HFFc6 (cell line): ENCODE measurements at regions not wholly inside any gene's neighbourhood (a gene's known extent, or its start where the extent isn't known, plus 50 kb on each side); places are given as distances from the start of the nearest gene placed in this dataset.
"Not testable (repeated sequence)": the region's sequence is repeated elsewhere in the genome, so short reads cannot be mapped to it uniquely, and the experiment has no call there.

Experiments
- DNase-seq: peaks from one replicate; pipeline ENCODE4 v3.0.0-alpha.2; 2018
- H3K27ac Mint-ChIP-seq: 2 replicates; pipeline ENCODE4 v1.8.0; 2020; ENCODE audit warnings: mild to moderate bottlenecking, mixed read lengths
- H3K27me3 Mint-ChIP-seq: 2 replicates; pipeline ENCODE4 v1.8.0; 2021; ENCODE audit warnings: mild to moderate bottlenecking, moderate library complexity, mixed read lengths; ENCODE audit not compliant: insufficient read depth
- H3K36me3 Mint-ChIP-seq: 2 replicates; pipeline ENCODE4 v1.8.0; 2021; ENCODE audit warnings: low read depth, mixed read lengths
- H3K4me1 Mint-ChIP-seq: 2 replicates; pipeline ENCODE4 v1.8.0; 2020; ENCODE audit warnings: low read depth, mixed read lengths
- H3K4me3 Mint-ChIP-seq: 2 replicates; pipeline ENCODE4 v1.8.0; 2020; ENCODE audit warnings: mild to moderate bottlenecking, moderate library complexity, mixed read lengths
- H3K9me3 Mint-ChIP-seq: 2 replicates; pipeline ENCODE4 v1.8.0; 2020; ENCODE audit warnings: mild to moderate bottlenecking, mixed read lengths
- CTCF ChIP-seq: fragments of 200-600 bp; sonication (generic); IDR thresholded peaks from 2 replicates; pipeline ENCODE4 v1.5.0; 2021; ENCODE audit warnings: antibody characterized with exemption, mild to moderate bottlenecking

DNA sequence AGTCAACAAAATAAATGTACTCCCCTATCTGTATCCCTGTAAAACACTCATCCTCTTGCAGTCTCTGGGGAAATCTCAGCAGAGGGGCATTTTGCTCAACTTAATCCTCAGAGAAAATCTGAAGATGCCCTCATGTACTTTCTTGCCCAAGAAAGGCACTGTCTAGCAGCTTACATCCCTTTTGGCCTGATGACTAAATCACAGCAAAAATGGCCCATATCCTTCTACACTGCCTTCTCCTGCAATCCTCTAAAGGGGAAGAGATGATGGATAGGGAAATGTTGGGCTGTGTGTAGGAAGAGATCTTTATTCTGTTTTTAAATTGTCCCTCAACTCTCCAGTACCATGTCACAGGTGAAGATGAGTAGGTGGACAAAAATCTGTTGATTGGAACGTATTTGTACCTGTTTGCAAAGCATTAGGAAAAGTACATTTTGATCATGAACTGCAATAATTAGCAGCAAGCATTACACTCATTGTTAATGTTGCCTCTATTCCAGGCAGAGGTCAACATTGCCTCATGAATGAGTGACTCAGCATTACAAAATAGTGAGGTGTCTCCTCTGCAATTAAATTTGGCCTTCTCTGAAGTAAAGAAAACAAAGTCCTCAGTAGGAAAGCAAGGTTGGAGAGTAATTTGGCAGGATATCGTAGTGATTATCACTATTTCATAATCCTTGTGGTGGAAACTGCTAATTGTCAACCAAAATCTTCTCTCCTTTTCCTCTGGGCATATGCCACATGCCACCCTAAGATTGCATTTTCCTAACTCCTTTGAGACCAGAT lies 172.4 kb upstream of the CAND1 start:
- DNase-seq = no peak
- no peak for TF ChIP-seq CTCF
- Mint-ChIP-seq H3K27ac (no peak overlapping the region), H3K36me3 (no peaks in the 10 kb centered on the region), H3K4me1 (no peaks in the 10 kb centered on the region), H3K9me3 (peaks cover 7% of the 10 kb centered on the region), H3K4me3 (no peak overlapping the region), H3K27me3 (peaks cover 1% of the 10 kb centered on the region)

DNA sequence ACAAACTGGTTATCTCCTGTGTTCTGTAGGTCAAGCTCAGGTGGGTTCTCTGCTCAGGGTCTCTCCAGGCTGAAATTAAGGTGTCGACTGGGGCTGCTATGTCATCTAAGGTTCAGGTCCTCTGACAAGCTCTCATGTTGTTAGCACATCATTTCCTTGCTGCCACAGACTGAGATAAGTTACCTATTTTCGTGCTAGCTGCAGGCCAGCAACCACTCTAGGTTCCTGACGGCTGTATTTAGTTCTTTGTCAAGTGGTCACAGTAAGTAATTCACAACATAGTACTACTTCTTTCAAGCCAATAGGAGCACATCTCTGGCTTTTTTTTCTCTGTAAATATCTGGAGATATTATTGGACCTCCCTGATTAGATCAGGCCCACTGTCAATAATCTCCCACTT lies 169.3 kb upstream of the CAND1 start:
- DNase-seq = no peak
- Mint-ChIP-seq H3K27ac (no peak overlapping the region), H3K36me3 (no peaks in the 10 kb centered on the region), H3K27me3 (peaks cover 2% of the 10 kb centered on the region), H3K4me3 (no peak overlapping the region), H3K4me1 (no peaks in the 10 kb centered on the region), H3K9me3 (peaks cover 3% of the 10 kb centered on the region; the same call in 1 of the 2 replicates)
- TF ChIP-seq CTCF = no peak

DNA sequence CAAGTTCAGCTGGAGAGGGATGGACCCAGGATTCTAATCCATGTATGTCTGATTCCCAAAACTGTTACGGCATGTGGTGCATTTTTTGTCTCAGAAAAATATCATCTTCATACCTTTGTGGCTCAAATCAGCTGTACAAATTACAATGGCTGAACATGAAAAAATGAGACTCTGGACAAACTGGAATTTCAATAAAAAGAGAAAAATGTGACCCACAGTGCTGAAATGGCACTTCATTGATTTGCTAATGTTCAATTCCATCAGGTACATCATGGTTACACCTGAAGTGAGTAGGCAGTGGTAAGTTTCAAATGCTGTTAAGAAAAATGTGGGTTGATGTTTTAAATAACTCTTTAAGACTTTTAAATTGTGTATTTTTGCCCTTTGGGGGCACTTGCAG lies 165.6 kb upstream of the CAND1 start:
- Mint-ChIP-seq H3K36me3 (no peaks in the 10 kb centered on the region; the same call in 1 of the 2 replicates), H3K4me3 (no peak overlapping the region), H3K27me3 (peaks cover 2% of the 10 kb centered on the region), H3K27ac (no peak overlapping the region), H3K4me1 (no peaks in the 10 kb centered on the region), H3K9me3 (peaks cover 30% of the 10 kb centered on the region)
- TF ChIP-seq CTCF = no peak
- DNase-seq = no peak

DNA sequence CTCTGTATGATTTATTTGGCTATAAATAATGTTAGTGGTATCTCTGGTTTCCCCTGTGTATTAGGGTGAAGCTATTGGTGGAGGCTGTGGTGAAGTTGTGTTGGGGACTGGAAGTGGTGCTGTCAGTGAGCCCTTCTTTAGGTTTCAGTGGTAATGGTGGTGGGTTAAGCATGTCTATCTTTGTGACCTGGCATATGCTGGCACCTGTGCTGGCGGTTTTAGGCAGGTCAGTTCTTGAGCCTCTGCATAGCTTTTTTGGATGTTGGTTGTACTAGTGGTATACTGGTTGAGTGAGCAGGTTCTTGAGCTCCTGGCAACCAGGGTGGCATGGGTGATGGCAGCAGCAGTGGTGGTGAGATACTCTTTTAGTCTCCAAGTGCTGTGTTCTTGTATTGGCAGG lies 161.9 kb upstream of the CAND1 start:
- no peak overlapping the region for H3K4me3 Mint-ChIP-seq
- no peak for TF ChIP-seq CTCF
- no peak overlapping the region for H3K27ac Mint-ChIP-seq
- H3K9me3 Mint-ChIP-seq = peaks cover 32% of the 10 kb centered on the region
- no peaks in the 10 kb centered on the region for H3K4me1 Mint-ChIP-seq
- H3K27me3 Mint-ChIP-seq = peaks cover 2% of the 10 kb centered on the region
- no peaks in the 10 kb centered on the region; the same call in 1 of the 2 replicates for H3K36me3 Mint-ChIP-seq
- no peak for DNase-seq

DNA sequence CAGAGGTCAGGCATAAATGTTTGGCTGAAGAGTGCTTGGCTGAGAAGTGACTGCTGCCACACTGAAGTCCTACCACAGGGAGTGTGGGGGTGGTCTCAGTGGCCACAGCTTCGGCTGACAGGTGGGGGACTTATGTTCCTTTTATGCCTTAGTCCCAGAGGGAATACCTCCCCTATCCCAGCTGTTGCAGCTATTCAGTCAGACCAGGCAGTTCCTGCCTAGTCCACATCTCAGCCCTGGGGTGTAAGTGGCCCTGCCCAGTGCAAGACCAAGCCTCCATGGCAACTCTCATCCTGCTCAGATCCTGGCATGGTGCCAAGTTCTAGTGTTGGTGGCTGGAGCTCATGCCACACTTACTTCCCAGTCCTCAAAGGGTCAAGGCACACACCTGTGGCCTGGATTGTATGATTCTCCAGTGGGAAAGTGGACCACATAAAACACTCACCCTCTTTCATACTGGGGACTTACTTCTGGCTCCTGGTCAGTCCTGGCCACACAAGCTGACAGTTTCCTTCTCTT lies 161.3 kb upstream of the CAND1 start:
- Mint-ChIP-seq H3K4me3 (no peak overlapping the region), H3K9me3 (peaks cover 32% of the 10 kb centered on the region), H3K36me3 (no peaks in the 10 kb centered on the region; the same call in 1 of the 2 replicates), H3K4me1 (no peaks in the 10 kb centered on the region), H3K27me3 (peaks cover 2% of the 10 kb centered on the region), H3K27ac (no peak overlapping the region)
- TF ChIP-seq CTCF = no peak
- DNase-seq = no peak

DNA sequence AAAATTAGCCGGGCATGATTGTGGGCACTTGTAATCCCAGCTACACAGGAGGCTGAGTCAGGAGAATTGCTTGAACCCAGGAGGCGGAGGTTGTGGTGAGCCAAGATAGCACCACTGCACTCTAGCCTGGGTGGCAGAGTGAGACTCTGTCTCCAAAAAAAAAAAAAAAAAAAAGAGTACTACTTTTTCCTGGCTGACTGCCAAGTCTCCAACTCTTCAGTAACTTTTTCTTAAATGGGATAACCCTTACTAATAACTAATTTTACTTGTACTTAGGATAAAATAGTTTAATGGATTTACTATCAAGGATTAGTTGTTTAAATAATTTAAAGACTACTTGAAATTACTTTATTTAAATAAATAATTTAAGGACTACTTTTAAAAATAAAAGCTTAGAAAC lies 158.8 kb upstream of the CAND1 start:
- H3K4me3 Mint-ChIP-seq, H3K36me3 Mint-ChIP-seq, H3K27me3 Mint-ChIP-seq, H3K27ac Mint-ChIP-seq, DNase-seq, H3K4me1 Mint-ChIP-seq: not testable (repeated sequence)
- peaks cover 31% of the 10 kb centered on the region for H3K9me3 Mint-ChIP-seq
